Sigmoid colon (tissue), 6 donors: ENCODE measurements at regions not wholly inside any gene's neighbourhood (a gene's known extent, or its start where the extent isn't known, plus 50 kb on each side); places are given as distances from the start of the nearest gene placed in this dataset.

Experiments used
- DNase-seq: peaks from one replicate; pipeline ENCODE4 v3.0.0-alpha.2; 2019
- H3K27ac ChIP-seq, 4 donors: fragments of 200-600 bp; sonication (generic); one replicate each; pipeline ENCODE4 v1.5.1; 2016 to 2019; ENCODE audit warnings: mild to moderate bottlenecking in 1 of 4
- H3K27me3 ChIP-seq, 3 donors: fragments of 200-600 bp; sonication (generic); one replicate each; pipeline ENCODE4 v1.5.1; 2019; ENCODE audit warnings: mild to moderate bottlenecking in 1 of 3
- H3K36me3 ChIP-seq, 4 donors: fragments of 200-600 bp; sonication (generic); one replicate each; pipeline ENCODE4 v1.5.1; 2016 to 2019
- H3K4me1 ChIP-seq, 4 donors: fragments of 200-600 bp; sonication (generic); one replicate each; pipeline ENCODE4 v1.5.1; 2017 to 2019
- H3K4me3 ChIP-seq, 4 donors: fragments of 200-600 bp; sonication (generic); one replicate each; pipeline ENCODE4 v1.5.1; 2017 to 2019; ENCODE audit warnings: mild to moderate bottlenecking in 2 of 4, moderate library complexity in 1 of 4
- H3K9me3 ChIP-seq, 4 donors: fragments of 200-600 bp in 3 of 4; sonication (generic) in 3 of 4; one replicate each; pipeline versions ENCODE4 v1.5.1 to v1.6.1; 2013 to 2019
- CTCF ChIP-seq, 4 experiments: fragments of 450-650 bp in 3 of 4; fragments of 200-600 bp in 1 of 4; IDR thresholded peaks; one replicate each; pipeline ENCODE4 v1.5.1; 2016 to 2019; ENCODE audit warnings: antibody characterized with exemption in 4 of 4, mild to moderate bottlenecking in 3 of 4, moderate library complexity in 2 of 4
- EP300 ChIP-seq, 4 donors: sonication (generic); formaldehyde crosslinking; IDR thresholded peaks; one replicate each; pipeline ENCODE4 v1.6.1; 2017; ENCODE audit warnings: antibody characterized with exemption in 4 of 4
- POLR2A ChIP-seq, 2 donors: fragments of 450-650 bp; IDR thresholded peaks; one replicate each; pipeline ENCODE4 v1.6.1; 2016; ENCODE audit warnings: antibody characterized with exemption in 2 of 2, mild to moderate bottlenecking in 2 of 2, moderate library complexity in 2 of 2
- POLR2AphosphoS5 ChIP-seq, 4 donors: sonication (generic); formaldehyde crosslinking; IDR thresholded peaks; one replicate each; pipeline ENCODE4 v1.6.1; 2017; ENCODE audit warnings: antibody characterized with exemption in 4 of 4
- WGBS, 2 donors: extraction: QIAGEN DNeasy Blood & Tissue Kit; methylation state at CpG; one replicate each; pipeline ENCODE4 v1.1.7; 2013; 5-methylcytosine and 5-hydroxymethylcytosine counted together
- intact Hi-C: fragments of 100-400 bp; cut with DNase I; formaldehyde crosslinking; loops from one replicate; pipeline ENCODE4 v1.15.1; 2023
- donor health status: healthy with polysubstance abuse.
- donor health status: healthy.

- no peak overlapping the region for H3K4me3 ChIP-seq
- H3K27me3 ChIP-seq = no peaks in the 10 kb centered on the region
- 34 to 73% methylated on average over 4 of the region's 4 CpGs for WGBS, 2 donors
- no peaks in the 10 kb centered on the region for H3K9me3 ChIP-seq
- H3K36me3 ChIP-seq = no peaks in the 10 kb centered on the region
- peaks cover 0 to 37% (median 18%) of the 10 kb centered on the region in 4 donors for H3K4me1 ChIP-seq
- intact Hi-C loops = no loop called here
- peak overlapping the region in 2 of 4 donors; percentile 7 to 41 for H3K27ac ChIP-seq
- no peak for TF ChIP-seq POLR2A (IDR thresholded peaks at IDR 0.05)
- TF ChIP-seq EP300 (IDR thresholded peaks at IDR 0.05) = no peak
- TF ChIP-seq CTCF (IDR thresholded peaks at IDR 0.05) = no peak
- no peak for TF ChIP-seq POLR2AphosphoS5 (IDR thresholded peaks at IDR 0.05)
- DNase-seq = no peak
Measured at GRCh38 chr6:21811484-21811883, 217.9 kb downstream of the SOX4 start.

GRCh38 chr6:21816231-21816630, 222.7 kb downstream of the SOX4 start:
- WGBS, 2 donors = 92 to 95% methylated on average over 3 of the region's 3 CpGs
- Histone ChIP-seq H3K27ac (no peak overlapping the region), H3K4me1 (peaks cover 0 to 8% (median 0%) of the 10 kb centered on the region in 4 donors), H3K4me3 (no peak overlapping the region), H3K27me3 (no peaks in the 10 kb centered on the region), H3K9me3 (no peaks in the 10 kb centered on the region), H3K36me3 (no peaks in the 10 kb centered on the region)
- no peak for DNase-seq
- intact Hi-C loops = no loop called here
- TF ChIP-seq CTCF (IDR thresholded peaks at IDR 0.05) (no peak), POLR2AphosphoS5 (IDR thresholded peaks at IDR 0.05) (no peak), EP300 (IDR thresholded peaks at IDR 0.05) (no peak), POLR2A (IDR thresholded peaks at IDR 0.05) (no peak)

- Histone ChIP-seq H3K4me1 (peaks cover 0 to 7% (median 0%) of the 10 kb centered on the region in 4 donors), H3K9me3 (no peaks in the 10 kb centered on the region), H3K27me3 (no peaks in the 10 kb centered on the region), H3K36me3 (no peaks in the 10 kb centered on the region), H3K4me3 (no peak overlapping the region), H3K27ac (no peak overlapping the region)
- WGBS, 2 donors = 96% methylated on average over 6 of the region's 6 CpGs
- intact Hi-C loops = no loop called here
- no peak for TF ChIP-seq CTCF (IDR thresholded peaks at IDR 0.05)
- TF ChIP-seq EP300 (IDR thresholded peaks at IDR 0.05) = no peak
- TF ChIP-seq POLR2AphosphoS5 (IDR thresholded peaks at IDR 0.05) = no peak
- no peak for DNase-seq
Measured at GRCh38 chr6:21820442-21820841, 226.9 kb downstream of the SOX4 start.

GRCh38 chr6:21823371-21823770, 229.8 kb downstream of the SOX4 start:
- Histone ChIP-seq H3K36me3 (no peaks in the 10 kb centered on the region), H3K4me3 (no peak overlapping the region), H3K27me3 (no peaks in the 10 kb centered on the region), H3K27ac (no peak overlapping the region), H3K9me3 (no peaks in the 10 kb centered on the region), H3K4me1 (peaks cover 0 to 9% (median 3%) of the 10 kb centered on the region in 4 donors)
- no peak for DNase-seq
- intact Hi-C loops = no loop called here
- WGBS, 2 donors = 75 to 76% methylated on average over 1 of the region's 1 CpG
- TF ChIP-seq CTCF (IDR thresholded peaks at IDR 0.05) (no peak), EP300 (IDR thresholded peaks at IDR 0.05) (no peak), POLR2AphosphoS5 (IDR thresholded peaks at IDR 0.05) (no peak), POLR2A (IDR thresholded peaks at IDR 0.05) (no peak)

GRCh38 chr6:21824431-21825177, 231.1 kb downstream of the SOX4 start:
- peaks cover 0 to 21% (median 9%) of the 10 kb centered on the region in 4 donors for H3K4me1 ChIP-seq
- WGBS, 2 donors = 35 to 70% methylated on average over 8 of the region's 8 CpGs
- H3K27ac ChIP-seq = no peak overlapping the region
- H3K36me3 ChIP-seq = no peaks in the 10 kb centered on the region
- H3K27me3 ChIP-seq = no peaks in the 10 kb centered on the region
- intact Hi-C loops = no loop called here
- TF ChIP-seq EP300 (IDR thresholded peaks at IDR 0.05) (no peak), CTCF (IDR thresholded peaks at IDR 0.05) (no peak), POLR2A (IDR thresholded peaks at IDR 0.05) (no peak)
- H3K4me3 ChIP-seq = no peak overlapping the region
- no peak for DNase-seq
- H3K9me3 ChIP-seq = no peaks in the 10 kb centered on the region
